Thyroid gland (tissue), 4 donors: ENCODE measurements at regions not wholly inside any gene's neighbourhood (a gene's known extent, or its start where the extent isn't known, plus 50 kb on each side); places are given as distances from the start of the nearest gene placed in this dataset.

Experiments used
- DNase-seq, 2 donors: peaks; one replicate each; pipeline ENCODE4 v3.0.0-alpha.2; 2019
- H3K27ac ChIP-seq, 3 donors: fragments of 200-600 bp; sonication (generic); 1 replicate in 2 of 3; 2 replicates in 1 of 3; pipeline ENCODE4 v1.5.1; 2016 to 2019; ENCODE audit warnings: mild to moderate bottlenecking in 1 of 3, moderate library complexity in 1 of 3
- H3K27me3 ChIP-seq: fragments of 200-600 bp; sonication (generic); one replicate; pipeline ENCODE4 v1.5.1; 2019
- H3K36me3 ChIP-seq, 2 donors: fragments of 200-600 bp; sonication (generic); one replicate each; pipeline ENCODE4 v1.5.1; 2016 to 2019
- H3K4me1 ChIP-seq, 2 donors: fragments of 200-600 bp; sonication (generic); one replicate each; pipeline ENCODE4 v1.5.1; 2017 to 2019
- H3K4me3 ChIP-seq, 3 donors: fragments of 200-600 bp; sonication (generic); replicated peaks in 1 of 3; 1 replicate in 2 of 3; 2 replicates in 1 of 3; pipeline ENCODE4 v1.5.1; 2016; ENCODE audit warnings: mild to moderate bottlenecking in 1 of 3
- H3K9me3 ChIP-seq: fragments of 200-600 bp; sonication (generic); one replicate; pipeline ENCODE4 v1.5.1; 2017
- POLR2A ChIP-seq, 2 donors: fragments of 450-650 bp; IDR thresholded peaks; one replicate each; pipeline ENCODE4 v1.6.1; 2017; ENCODE audit warnings: antibody characterized with exemption in 2 of 2, mild to moderate bottlenecking in 2 of 2, moderate library complexity in 1 of 2
- WGBS, 2 donors: methylation state at CpG; one replicate each; pipeline ENCODE4 v1.1.5; 2017; 5-methylcytosine and 5-hydroxymethylcytosine counted together
- intact Hi-C: fragments of 100-400 bp; cut with DNase I; formaldehyde crosslinking; loops from one replicate; pipeline ENCODE4 v1.15.1; 2023
- TF ChIP-seq, protein P1 (sequence below), 6 experiments: fragments of 200-600 bp in 3 of 6; fragments of 450-650 bp in 3 of 6; sonication (generic) in 3 of 6; IDR thresholded peaks; one replicate each; pipeline ENCODE4 v1.5.1; 2016 to 2019; ENCODE audit warnings: antibody characterized with exemption in 6 of 6, mild to moderate bottlenecking in 2 of 6, inconsistent platforms in 1 of 6, moderate library complexity in 1 of 6

DNA sequence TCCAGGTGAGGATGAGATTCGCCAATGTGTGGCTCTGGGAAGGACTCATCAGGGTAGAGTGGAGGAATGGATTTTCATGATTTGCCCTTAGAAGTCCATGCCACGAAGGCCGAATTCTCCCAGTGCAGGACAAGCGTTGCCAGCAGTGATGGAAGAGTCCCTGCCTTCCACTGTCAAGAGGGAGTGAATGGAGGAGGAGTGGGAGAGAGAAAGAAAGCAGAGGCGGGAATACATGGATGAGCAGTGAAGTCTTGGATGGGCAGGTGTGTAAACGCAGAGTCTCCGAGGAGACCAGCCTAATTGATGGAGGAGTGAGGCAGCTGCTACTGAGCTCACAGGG lies 419.2 kb downstream of the GLRX3 start:
- no peak for DNase-seq
- TF ChIP-seq, protein P1, sequence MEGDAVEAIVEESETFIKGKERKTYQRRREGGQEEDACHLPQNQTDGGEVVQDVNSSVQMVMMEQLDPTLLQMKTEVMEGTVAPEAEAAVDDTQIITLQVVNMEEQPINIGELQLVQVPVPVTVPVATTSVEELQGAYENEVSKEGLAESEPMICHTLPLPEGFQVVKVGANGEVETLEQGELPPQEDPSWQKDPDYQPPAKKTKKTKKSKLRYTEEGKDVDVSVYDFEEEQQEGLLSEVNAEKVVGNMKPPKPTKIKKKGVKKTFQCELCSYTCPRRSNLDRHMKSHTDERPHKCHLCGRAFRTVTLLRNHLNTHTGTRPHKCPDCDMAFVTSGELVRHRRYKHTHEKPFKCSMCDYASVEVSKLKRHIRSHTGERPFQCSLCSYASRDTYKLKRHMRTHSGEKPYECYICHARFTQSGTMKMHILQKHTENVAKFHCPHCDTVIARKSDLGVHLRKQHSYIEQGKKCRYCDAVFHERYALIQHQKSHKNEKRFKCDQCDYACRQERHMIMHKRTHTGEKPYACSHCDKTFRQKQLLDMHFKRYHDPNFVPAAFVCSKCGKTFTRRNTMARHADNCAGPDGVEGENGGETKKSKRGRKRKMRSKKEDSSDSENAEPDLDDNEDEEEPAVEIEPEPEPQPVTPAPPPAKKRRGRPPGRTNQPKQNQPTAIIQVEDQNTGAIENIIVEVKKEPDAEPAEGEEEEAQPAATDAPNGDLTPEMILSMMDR (IDR thresholded peaks at IDR 0.05) = no peak
- TF ChIP-seq POLR2A (IDR thresholded peaks at IDR 0.05) = no peak
- Histone ChIP-seq H3K36me3 (no peaks in the 10 kb centered on the region), H3K27ac (no peak overlapping the region), H3K9me3 (no peaks in the 10 kb centered on the region), H3K4me1 (no peaks in the 10 kb centered on the region), H3K4me3 (no peak overlapping the region), H3K27me3 (no peaks in the 10 kb centered on the region)
- 87 to 90% methylated on average over 7 of the region's 7 CpGs for WGBS, 2 donors
- intact Hi-C loops = no loop called here

DNA sequence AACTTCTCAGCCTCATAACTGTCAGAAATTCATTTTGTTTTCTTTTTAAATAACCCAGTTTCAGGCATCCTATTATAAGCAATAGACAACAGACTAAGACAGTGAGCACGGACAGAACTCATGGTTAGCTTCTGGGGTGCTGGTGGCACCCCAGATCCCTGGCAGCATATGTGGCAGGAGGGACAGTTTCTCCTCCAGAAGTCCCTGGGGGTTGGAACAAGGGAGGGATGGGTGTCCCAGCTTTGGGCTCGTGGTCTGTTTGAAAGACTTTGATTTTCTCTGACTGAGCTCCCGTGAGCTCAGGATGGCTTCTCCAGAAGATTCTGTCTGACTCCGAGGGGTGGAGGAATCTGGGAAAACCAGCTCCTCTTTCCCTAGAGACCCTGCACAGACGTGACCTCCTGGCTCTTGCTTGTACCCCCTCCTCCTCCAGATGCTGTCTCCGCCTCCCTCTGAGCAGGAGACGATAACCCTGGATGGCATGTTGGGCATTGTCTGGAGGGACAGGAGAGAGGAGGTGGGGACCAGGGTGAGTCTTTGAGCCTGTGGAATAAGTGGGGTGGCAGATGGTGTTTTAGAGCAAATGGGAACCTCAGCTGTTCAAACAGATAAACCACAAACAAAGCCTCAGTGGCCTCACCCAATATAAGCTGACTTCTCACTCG lies 421.1 kb downstream of the GLRX3 start:
- intact Hi-C loops = no loop called here
- Histone ChIP-seq H3K27ac (no peak overlapping the region), H3K36me3 (no peaks in the 10 kb centered on the region), H3K27me3 (no peaks in the 10 kb centered on the region), H3K4me3 (no peak overlapping the region), H3K9me3 (no peaks in the 10 kb centered on the region), H3K4me1 (no peaks in the 10 kb centered on the region)
- no peak for DNase-seq
- WGBS, 2 donors = 66 to 79% methylated on average over 7 to 8 of the region's 8 CpGs
- TF ChIP-seq POLR2A (IDR thresholded peaks at IDR 0.05) = no peak
- TF ChIP-seq, protein P1 (IDR thresholded peaks at IDR 0.05) = no peak

DNA sequence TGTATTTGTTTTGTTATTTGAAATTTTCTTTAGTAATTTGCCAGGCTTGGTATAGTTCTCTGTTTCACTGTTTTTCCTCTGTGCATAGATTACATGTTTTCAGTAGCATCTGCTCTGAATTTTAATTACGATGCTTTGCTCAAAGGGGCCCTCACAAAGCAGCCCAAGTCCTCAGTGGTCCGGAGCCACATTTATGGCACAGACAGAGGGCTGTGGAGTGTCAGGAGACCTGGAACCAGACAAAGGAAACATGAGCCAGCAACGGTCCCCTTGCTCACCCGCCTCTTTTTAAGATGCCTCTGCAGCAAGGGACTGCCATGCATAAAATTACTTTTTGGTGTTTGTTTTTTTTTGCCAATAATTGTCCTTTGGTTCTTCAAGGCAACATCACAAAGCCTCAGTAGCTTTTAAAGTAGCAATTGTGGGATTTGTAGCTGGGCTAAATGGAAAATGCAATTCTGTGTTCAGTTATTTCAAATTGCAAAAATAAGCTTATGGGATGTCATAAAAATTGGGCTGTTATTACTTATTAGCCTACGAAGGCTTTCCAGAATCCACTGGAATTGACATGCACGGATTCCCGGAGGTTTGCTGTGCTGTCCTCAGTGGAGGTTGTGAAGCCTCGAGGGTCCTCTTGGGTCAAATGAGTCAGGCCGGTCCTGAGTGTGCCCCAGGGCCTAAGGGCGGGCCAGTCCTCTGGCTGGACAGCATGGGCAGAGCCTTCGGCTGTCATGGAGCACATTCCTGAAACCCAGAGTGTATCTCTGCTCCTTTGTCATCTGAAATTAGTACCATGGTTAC lies 422.8 kb downstream of the GLRX3 start:
- DNase-seq = no peak
- H3K27ac ChIP-seq = no peak overlapping the region
- no peaks in the 10 kb centered on the region for H3K4me1 ChIP-seq
- intact Hi-C loops = no loop called here
- TF ChIP-seq, protein P1 (IDR thresholded peaks at IDR 0.05) = no peak
- no peak for TF ChIP-seq POLR2A (IDR thresholded peaks at IDR 0.05)
- no peak overlapping the region for H3K4me3 ChIP-seq
- no peaks in the 10 kb centered on the region for H3K9me3 ChIP-seq
- no peaks in the 10 kb centered on the region for H3K27me3 ChIP-seq
- 75 to 83% methylated on average over 11 of the region's 11 CpGs for WGBS, 2 donors
- no peaks in the 10 kb centered on the region for H3K36me3 ChIP-seq

DNA sequence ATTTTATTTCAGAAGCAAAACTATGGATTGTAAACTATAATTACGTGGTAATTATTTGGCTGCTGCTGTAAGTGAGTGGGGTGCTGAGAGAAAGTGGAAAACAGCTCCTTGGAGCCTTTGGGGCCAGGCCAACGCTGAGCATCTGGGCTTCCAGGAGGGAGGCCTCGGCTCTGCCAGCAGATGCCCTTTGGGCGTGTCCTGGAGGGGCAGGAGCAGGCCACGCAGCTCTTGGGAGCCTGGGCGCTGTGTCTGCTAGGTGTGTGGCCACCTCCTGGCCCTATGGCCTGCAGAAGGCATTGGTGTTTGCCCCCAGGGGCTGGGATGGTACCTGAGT lies 423.3 kb downstream of the GLRX3 start:
- no peak for DNase-seq
- TF ChIP-seq POLR2A (IDR thresholded peaks at IDR 0.05) = no peak
- TF ChIP-seq, protein P1 (IDR thresholded peaks at IDR 0.05) = no peak
- H3K27me3 ChIP-seq = no peaks in the 10 kb centered on the region
- H3K27ac ChIP-seq = no peak overlapping the region
- H3K36me3 ChIP-seq = no peaks in the 10 kb centered on the region
- H3K4me1 ChIP-seq = no peaks in the 10 kb centered on the region
- H3K9me3 ChIP-seq = no peaks in the 10 kb centered on the region
- no peak overlapping the region for H3K4me3 ChIP-seq
- intact Hi-C loops = no loop called here
- WGBS, 2 donors = 89 to 90% methylated on average over 6 of the region's 6 CpGs

DNA sequence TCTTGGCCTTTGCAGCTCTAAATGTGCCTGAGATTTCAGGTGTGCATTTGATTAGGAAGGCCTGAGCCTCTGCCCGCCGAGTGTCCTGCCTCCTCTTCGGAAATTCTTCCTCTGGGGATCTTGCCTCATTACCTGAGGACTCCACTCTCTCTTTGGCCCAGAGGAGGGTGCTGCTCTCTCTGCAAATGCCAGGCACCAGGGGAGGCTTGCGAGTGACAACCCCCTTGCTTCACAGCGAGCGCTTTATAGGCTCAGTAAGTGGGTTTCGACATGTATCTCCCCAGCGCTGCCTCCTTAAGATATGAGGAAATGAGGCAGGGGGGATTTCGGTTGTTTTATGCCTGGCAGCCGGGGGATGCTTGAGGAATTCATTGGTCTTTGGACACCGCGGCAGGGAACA lies 423.9 kb downstream of the GLRX3 start:
- intact Hi-C loops = no loop called here
- H3K36me3 ChIP-seq = no peaks in the 10 kb centered on the region
- H3K9me3 ChIP-seq = no peaks in the 10 kb centered on the region
- DNase-seq = no peak
- TF ChIP-seq, protein P1 (IDR thresholded peaks at IDR 0.05) = no peak
- no peak for TF ChIP-seq POLR2A (IDR thresholded peaks at IDR 0.05)
- no peak overlapping the region for H3K27ac ChIP-seq
- WGBS, 2 donors = 82 to 87% methylated on average over 9 to 12 of the region's 12 CpGs
- no peaks in the 10 kb centered on the region for H3K27me3 ChIP-seq
- H3K4me1 ChIP-seq = no peaks in the 10 kb centered on the region
- H3K4me3 ChIP-seq = no peak overlapping the region
